ENCODE measurements at regions not wholly inside any gene's neighbourhood (a gene's known extent, or its start where the extent isn't known, plus 50 kb on each side); places are given as distances from the start of the nearest gene placed in this dataset.
"Not testable (repeated sequence)": the region's sequence is repeated elsewhere in the genome, so short reads cannot be mapped to it uniquely, and the experiment has no call there.

DNA sequence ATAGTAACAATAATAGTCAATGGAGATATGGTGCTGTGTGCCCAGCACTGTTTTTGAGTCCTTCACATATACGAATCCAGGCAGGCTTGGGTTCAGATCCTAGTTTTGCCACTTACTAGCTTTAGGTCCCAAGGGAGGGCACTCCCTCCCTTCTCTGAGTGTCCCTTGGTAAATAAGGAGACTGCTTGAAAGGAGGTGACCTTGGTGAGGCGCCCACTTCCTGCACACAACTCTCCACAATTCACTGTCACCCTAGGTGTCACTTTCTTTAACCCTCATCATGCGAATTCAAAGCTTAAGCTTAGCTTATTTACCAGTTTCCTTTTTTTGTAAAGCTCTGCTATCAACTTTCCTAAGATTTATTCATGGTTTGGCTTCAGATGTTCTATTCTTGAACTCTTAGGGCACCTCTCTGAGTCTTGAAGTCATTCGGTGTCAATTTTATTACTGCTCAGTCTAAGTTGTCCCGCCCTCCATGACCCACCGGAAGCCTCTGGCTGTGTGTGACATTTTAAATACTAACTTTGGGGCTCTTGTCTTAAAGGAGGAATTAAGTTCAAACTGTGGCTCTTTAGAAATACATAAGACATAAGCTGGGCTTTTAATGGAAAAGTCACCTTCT is 170.7 kb upstream of the ZNF618 start:
- no peak for DNase-seq

DNA sequence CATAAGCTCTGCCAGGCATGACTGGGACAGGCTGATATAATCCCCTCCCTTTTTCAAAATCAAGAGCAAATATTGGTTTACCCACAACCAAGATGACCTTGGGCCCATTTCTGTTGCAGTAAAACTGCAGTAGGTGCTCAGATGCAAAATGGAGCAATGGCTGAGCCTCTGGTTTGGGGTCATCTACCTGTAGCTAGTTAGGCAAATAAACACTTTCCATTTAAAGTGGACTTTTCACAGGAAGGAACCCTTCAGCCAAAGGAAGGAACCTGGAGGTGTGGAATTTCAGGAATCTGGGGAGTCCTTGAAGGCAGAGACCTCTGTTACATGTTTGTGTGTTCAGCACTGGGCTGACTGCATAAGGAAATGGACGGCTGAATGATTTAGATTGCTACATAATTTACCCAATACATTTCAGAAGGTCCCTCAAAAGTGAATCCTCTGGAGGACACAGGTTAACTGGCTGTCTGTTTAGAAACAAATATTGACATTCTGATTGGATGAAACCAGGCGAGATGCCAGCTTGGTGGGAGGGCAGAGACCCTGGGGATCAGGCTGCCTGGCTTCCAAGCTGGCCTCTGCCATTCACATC is 170.1 kb upstream of the ZNF618 start:
- no peak for DNase-seq

DNA sequence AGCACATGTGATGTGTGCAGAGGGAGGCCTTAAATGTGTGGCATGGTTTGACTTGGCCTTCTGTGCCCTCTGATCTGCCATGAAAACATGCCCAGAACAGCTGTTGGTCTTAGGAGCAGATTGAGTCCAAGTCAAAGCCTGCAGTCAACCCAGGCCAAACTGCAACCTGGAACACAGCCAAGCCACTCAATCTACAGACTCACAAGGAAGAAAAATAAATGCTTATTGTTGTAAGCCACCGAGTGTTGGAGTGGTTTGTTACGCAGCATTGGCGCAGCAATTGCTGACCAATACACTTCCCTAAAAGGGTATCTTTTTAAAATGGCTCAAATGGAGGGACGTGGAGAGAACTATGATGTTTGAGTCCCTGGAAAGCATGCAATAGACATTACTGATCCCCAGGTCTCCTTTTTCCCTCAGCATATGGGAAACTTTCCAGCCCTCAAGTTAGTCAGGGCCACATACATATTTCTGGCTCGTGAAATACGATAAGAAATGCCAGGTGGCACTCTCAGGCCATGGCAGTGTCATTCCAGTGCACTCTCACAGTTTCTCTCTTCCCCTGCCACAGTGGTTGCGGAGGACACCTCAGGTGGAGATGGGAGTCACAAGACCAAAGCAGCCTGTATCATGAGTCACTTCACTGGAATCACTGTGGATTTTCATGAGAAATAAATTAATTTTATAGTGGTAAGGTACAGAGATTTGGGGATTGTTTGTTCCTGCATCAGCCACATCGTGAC is 168.0 kb upstream of the ZNF618 start:
- DNase-seq, result no peak

DNA sequence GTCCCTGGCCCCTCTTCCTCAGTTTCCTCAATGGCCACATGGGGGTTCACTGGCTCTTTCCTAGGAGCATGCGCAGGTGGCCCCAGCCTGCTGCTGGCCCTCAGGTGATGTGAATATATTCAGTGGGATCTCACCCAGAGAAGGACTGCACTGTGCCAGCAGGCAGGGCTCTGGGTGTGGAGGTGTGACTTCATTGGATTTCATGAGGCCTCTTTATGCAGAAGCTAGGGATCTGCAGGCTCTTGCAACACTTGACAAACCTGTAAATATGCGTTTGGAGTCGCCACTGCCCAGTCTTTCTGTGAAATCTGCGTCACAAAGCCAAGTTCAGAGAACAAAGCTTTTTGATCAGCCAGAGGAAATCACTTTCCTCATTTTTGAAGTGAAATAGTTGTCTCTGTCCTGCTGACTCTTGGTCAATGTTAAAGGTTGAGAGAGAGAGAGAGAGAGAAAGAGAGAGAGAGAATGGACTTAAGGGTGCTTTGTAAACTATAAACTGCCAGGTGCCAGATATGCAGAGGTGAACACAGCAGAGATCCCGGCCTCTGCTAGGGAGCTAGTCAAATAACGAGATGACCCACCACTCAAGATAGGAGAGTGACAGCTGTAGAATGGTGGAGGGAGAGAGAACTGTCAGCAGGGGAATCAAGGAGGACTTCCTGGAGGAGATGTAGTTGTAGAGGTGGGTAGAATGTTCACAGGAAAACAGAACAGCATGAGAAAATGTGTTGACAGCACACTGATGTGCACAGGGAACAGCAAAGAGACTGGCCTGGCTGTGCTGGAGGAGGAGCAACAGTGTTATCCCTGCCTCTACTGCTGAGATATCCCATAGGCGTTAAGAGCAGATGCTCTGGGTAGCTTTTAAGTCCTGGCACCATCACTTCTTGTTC is 167.0 kb upstream of the ZNF618 start:
- DNase-seq, result no peak

GRCh38 chr9:113709721-113710120 is 166.4 kb upstream of the ZNF618 start:
- DNase-seq, result no peak

- no peak for DNase-seq
Measured at GRCh38 chr9:113711251-113711650, 164.9 kb upstream of the ZNF618 start.

- DNase-seq, result no peak
Measured at GRCh38 chr9:113712053-113712452, 164.1 kb upstream of the ZNF618 start.

DNA sequence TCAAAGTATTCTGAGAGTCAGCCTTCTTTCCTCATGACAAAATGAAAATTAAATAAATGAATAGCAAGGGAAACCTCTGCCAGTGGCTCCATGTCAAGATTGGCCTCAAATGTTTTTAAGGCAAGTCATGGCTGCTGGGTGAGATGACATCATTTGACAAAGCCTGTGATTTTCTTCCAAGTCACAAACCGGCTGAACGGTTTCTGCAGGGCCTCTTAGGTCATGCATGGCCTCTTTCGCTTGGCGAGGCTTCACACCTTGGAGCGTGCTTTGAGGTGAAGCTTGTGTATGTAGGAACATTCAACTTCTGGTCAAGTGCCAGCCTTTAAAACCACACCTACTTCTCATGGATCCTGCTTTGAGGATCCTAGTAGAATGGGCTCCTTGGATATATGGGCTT is 161.0 kb upstream of the ZNF618 start:
- no peak for DNase-seq

- no peak for DNase-seq
Measured at GRCh38 chr9:113719919-113720318, 156.2 kb upstream of the ZNF618 start.

- no peak for DNase-seq
Measured at GRCh38 chr9:113720495-113720894, 155.6 kb upstream of the ZNF618 start.

GRCh38 chr9:113721856-113722255 is 154.3 kb upstream of the ZNF618 start:
- DNase-seq, result no peak

DNA sequence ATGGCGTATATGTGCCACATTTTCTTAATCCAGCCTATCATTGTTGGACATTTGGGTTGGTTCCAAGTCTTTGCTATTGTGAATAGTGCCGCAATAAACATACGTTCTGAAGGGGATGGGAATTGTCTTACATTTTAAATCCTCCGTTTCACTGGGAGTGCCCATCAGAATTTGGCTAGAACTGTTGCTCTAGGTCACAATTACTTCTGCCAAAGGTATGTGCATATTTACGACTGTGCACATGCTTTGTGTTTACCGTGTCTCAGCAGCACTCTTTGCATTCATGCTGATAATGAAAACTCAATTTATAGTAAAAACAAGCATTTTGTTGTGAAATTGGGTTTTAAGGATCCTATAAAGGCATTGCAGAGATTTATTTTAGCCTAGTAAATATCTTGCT is 151.9 kb upstream of the ZNF618 start:
- no peak for DNase-seq

- no peak for DNase-seq
Measured at GRCh38 chr9:113728989-113729388, 147.1 kb upstream of the ZNF618 start.

GRCh38 chr9:113734826-113735225 is 141.3 kb upstream of the ZNF618 start:
- DNase-seq, result no peak

GRCh38 chr9:113737517-113738271 is 138.4 kb upstream of the ZNF618 start:
- DNase-seq, result no peak

DNA sequence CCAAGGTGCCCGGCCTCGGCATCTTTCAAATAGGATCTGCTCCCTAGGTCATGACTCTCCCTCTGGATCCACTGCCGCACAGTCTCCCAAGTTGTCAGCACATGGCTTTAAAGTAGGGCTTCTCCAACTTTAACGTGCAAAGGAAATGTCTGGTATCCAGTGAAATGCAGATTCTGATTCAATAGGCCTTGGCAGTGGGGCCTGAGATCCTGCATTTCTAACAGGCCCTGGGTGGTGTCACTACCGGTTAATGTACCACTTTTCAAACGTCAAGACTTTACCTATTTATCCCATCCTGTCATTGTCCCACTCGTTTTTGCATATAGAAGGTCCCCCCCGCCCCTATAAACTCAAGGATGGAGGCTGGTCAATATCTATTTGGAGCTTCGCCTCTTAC is 137.6 kb upstream of the ZNF618 start:
- DNase-seq, result no peak

DNA sequence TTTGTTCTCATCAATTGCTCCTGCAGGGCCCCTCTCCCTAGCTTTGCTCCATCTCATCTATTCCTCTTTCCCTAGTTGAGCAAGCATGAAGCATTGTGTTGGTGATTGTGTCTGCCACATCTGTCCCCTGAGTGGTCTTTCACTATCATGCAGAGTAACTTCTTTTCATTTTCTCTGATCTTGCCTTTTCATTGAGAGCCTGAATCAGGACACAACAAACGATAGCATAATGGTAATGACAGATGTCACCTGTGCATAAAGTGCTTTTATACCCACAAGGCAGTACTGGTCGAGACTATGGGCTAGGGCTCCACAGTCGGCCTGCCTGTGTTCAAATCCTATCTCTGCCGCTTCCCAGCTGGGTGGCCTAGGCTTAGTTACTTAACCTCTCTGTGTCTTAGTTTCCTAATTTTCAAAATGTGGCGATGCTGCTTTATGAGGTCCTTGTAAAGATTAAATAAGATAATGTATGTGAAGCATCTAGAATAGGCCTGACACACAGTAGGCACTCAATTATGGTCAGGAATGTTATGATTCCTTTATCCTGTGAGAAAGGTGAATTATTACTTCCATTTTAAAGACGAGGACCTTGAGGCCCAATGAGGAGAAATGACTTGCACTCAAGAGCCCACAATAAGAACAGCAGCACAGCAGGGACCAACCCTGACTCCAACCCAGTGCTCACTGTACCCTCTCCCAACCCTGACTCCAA is 137.1 kb upstream of the ZNF618 start:
- DNase-seq, result no peak

- DNase-seq, result not testable (repeated sequence)
Measured at GRCh38 chr9:113739605-113740507, 136.3 kb upstream of the ZNF618 start.

DNA sequence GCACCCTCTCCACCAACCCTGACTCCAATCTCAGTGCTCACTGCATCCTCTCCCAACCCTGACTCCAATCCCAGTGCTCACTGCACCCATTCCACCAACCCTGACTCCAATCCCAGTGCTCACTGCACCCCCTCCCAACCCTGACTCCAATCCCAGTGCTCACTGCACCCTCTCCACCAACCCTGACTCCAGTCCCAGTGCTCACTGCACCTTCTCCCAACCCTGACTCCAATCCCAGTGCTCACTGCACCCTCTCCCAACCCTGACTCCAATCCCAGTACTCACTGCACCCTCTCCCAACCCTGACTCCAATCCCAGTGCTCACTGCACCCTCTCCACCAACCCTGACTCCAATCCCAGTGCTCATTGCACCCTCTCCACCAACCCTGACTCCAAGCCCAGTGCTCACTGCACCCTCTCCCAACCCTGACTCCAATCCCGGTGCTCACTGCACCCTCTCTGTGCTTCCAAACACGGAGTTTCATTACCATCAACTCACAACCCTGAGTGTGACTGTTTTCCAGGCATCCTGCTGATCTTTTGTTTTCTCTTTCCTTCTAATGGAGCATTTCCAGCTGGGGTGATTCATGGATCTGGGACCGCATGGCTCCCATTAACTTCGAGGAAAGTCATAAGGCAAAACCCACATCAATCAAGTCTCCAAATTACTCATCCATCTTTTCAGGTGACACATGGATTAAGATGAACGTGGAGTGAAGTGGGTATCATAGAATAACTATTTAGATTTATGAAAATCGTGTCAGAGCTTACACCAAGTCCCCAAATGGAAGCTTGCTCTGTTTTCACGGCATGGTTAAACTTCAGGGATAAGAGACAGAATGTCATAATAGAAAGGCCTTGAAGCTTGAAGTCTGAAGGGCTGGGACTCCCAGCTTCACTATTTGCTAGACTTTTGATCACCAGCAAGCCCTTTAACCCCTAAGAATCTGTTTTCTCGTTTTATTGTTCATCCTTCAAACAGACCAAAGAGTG is 135.3 kb upstream of the ZNF618 start:
- not testable (repeated sequence) for DNase-seq

Data from NCI-H187 (cell line).